Astrocyte (in vitro differentiated cells and primary cell): ENCODE measurements at regions not wholly inside any gene's neighbourhood (a gene's known extent, or its start where the extent isn't known, plus 50 kb on each side); places are given as distances from the start of the nearest gene placed in this dataset.

Experiments
- CTCF ChIP-seq: IDR thresholded peaks from 2 replicates; pipeline ENCODE4 v1.5.1; 2011; ENCODE audit warnings: low read depth, mild to moderate bottlenecking, inconsistent platforms, low read length, moderate library complexity; ENCODE audit not compliant: insufficient read depth
- EZH2 ChIP-seq: IDR thresholded peaks from 2 replicates; pipeline ENCODE4 v1.6.1; 2012; ENCODE audit warnings: mild to moderate bottlenecking, low read length, inconsistent platforms; ENCODE audit not compliant: insufficient read depth

- TF ChIP-seq CTCF, result no peak
- no peak for TF ChIP-seq EZH2
Measured at GRCh38 chr13:103283451-103283820, 217.2 kb upstream of the SLC10A2 start.
